ENCODE measurements at regions not wholly inside any gene's neighbourhood (a gene's known extent, or its start where the extent isn't known, plus 50 kb on each side); places are given as distances from the start of the nearest gene placed in this dataset.

- H3K27me3 ChIP-seq, result peaks cover 95% of the 10 kb centered on the region
Observed at GRCh38 chr22:46067159-46068111, 82.9 kb upstream of the PPARA start.

GRCh38 chr22:46068181-46068592 is 82.1 kb upstream of the PPARA start:
- Histone ChIP-seq H3K36me3 (no peaks in the 10 kb centered on the region), H3K4me3 (no peak overlapping the region), H3K27ac (no peak overlapping the region), H3K27me3 (peaks cover 95% of the 10 kb centered on the region), H3K4me1 (ENCODE audit: low read depth) (no peaks in the 10 kb centered on the region), H3K9me3 (ENCODE audit: low read depth) (no peaks in the 10 kb centered on the region)
- TF ChIP-seq CTCF (IDR thresholded peaks at IDR 0.05; ENCODE audit: low read depth, low read length), result no peak
- no peak for DNase-seq (ENCODE audit: low read depth in 1 of 2, low spot score in 1 of 2)

More at GRCh38 chr22:46067159-46068111, 82.9 kb upstream of the PPARA start:
- Histone ChIP-seq H3K4me1 (ENCODE audit: low read depth) (no peaks in the 10 kb centered on the region), H3K27ac (no peak overlapping the region), H3K36me3 (no peaks in the 10 kb centered on the region), H3K9me3 (ENCODE audit: low read depth) (no peaks in the 10 kb centered on the region), H3K4me3 (no peak overlapping the region)
- no peak for DNase-seq (ENCODE audit: low read depth in 1 of 2, low spot score in 1 of 2)
- no peak for TF ChIP-seq CTCF (IDR thresholded peaks at IDR 0.05; ENCODE audit: low read depth, low read length)

GRCh38 chr22:46068593-46069491 is 81.5 kb upstream of the PPARA start:
- Histone ChIP-seq H3K27me3 (peaks cover 95% of the 10 kb centered on the region), H3K4me3 (no peak overlapping the region)

GRCh38 chr22:46069521-46070214 is 80.7 kb upstream of the PPARA start:
- no peaks in the 10 kb centered on the region for H3K36me3 ChIP-seq
- H3K9me3 ChIP-seq (ENCODE audit: low read depth), result no peaks in the 10 kb centered on the region
- peaks cover 96% of the 10 kb centered on the region for H3K27me3 ChIP-seq
- no peak overlapping the region for H3K27ac ChIP-seq
- no peaks in the 10 kb centered on the region for H3K4me1 ChIP-seq (ENCODE audit: low read depth)
- peak in 1 of 2 donors; percentile 92 for DNase-seq (ENCODE audit: low read depth in 1 of 2, low spot score in 1 of 2)
- H3K4me3 ChIP-seq, result peak overlapping the region; percentile 90
- no peak for TF ChIP-seq CTCF (IDR thresholded peaks at IDR 0.05; ENCODE audit: low read depth, low read length)

More at GRCh38 chr22:46068593-46069491, 81.5 kb upstream of the PPARA start:
- no peaks in the 10 kb centered on the region for H3K9me3 ChIP-seq (ENCODE audit: low read depth)
- TF ChIP-seq CTCF (IDR thresholded peaks at IDR 0.05; ENCODE audit: low read depth, low read length), result no peak
- no peak overlapping the region for H3K27ac ChIP-seq
- no peaks in the 10 kb centered on the region for H3K36me3 ChIP-seq
- DNase-seq (ENCODE audit: low read depth in 1 of 2, low spot score in 1 of 2), result peak in 1 of 2 donors; percentile 48
- H3K4me1 ChIP-seq (ENCODE audit: low read depth), result no peaks in the 10 kb centered on the region

GRCh38 chr22:46070215-46070802 is 80.0 kb upstream of the PPARA start:
- no peak for TF ChIP-seq CTCF (IDR thresholded peaks at IDR 0.05; ENCODE audit: low read depth, low read length)
- DNase-seq (ENCODE audit: low read depth in 1 of 2, low spot score in 1 of 2), result peak; percentile 16 to 73
- no peaks in the 10 kb centered on the region for H3K36me3 ChIP-seq
- no peaks in the 10 kb centered on the region for H3K4me1 ChIP-seq (ENCODE audit: low read depth)
- H3K27ac ChIP-seq, result no peak overlapping the region
- peaks cover 95% of the 10 kb centered on the region for H3K27me3 ChIP-seq
- H3K4me3 ChIP-seq, result peak overlapping the region; percentile 90
- H3K9me3 ChIP-seq (ENCODE audit: low read depth), result no peaks in the 10 kb centered on the region
